ENCODE measurements at regions not wholly inside any gene's neighbourhood (a gene's known extent, or its start where the extent isn't known, plus 50 kb on each side); places are given as distances from the start of the nearest gene placed in this dataset.

DNA sequence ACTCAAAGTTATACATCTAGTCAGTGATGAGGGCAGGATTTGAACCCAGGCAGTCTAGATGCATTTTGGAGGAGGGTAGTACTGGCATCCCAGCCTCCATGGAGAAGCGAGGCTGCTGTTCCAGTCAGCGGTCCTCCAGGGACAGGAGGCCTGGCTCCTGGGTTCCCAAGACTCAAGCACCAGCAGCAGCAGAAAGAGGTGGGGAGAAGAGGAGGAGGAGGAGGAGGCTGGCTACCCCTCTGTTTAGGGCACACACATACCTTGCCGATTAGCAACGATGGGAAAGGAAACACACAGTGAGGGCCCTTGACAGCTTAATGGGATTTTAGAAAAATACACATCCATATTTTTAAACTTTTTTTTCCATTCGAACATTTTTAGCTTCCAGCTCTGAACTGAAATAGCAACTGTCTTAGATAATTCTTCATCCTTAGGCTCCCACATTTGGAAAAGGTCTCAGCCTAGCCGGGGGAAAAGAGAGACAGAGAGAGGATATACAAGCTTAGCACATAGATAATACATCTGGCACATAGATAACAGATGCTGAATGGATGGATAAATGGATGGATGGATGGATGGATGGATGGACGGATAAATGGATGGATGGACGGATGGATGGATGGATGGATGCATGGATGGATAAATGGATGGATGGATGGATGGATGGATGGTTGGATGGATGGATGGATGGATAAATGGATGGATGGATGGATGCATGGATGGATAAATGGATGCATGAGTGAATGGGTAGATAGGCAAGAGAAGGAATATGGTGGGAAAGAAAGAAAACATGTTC lies 87.9 kb downstream of the LBH start:
- no peak for DNase-seq (ENCODE audit: low read depth)
- TF ChIP-seq CTCF (conservative IDR thresholded peaks at IDR 0.05; ENCODE audit: low read depth, low read length), result no peak
- no peak overlapping the region for H3K4me3 ChIP-seq (ENCODE audit: low read depth, low read length)

- DNase-seq (ENCODE audit: low read depth), result peak; percentile 10
- no peak overlapping the region for H3K4me3 ChIP-seq (ENCODE audit: low read depth, low read length)
- no peak for TF ChIP-seq CTCF (conservative IDR thresholded peaks at IDR 0.05; ENCODE audit: low read depth, low read length)
Measured at GRCh38 chr2:30321466-30321865, 90.1 kb downstream of the LBH start.

DNA sequence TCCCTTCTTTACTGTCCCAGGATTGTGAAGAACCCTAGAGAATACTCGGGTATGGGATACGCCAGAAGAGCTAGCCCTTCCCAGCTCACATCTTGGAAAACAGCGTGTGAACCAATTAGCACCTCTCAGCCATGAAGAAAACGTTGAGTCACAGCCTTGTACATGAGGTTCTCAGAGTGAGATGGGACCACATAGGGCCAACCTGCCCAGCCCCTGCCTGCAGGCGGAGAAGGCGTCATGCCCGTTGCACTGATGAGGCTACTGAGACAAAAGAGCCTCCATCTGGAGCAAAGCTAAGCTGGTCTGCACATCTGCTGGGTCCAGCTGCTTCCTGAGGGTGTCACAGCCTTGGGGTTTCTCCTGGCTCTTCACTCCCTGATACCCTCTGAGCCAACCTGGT lies 92.2 kb downstream of the LBH start:
- no peak overlapping the region for H3K4me3 ChIP-seq (ENCODE audit: low read depth, low read length)
- TF ChIP-seq CTCF (conservative IDR thresholded peaks at IDR 0.05; ENCODE audit: low read depth, low read length), result no peak
- DNase-seq (ENCODE audit: low read depth), result no peak

DNA sequence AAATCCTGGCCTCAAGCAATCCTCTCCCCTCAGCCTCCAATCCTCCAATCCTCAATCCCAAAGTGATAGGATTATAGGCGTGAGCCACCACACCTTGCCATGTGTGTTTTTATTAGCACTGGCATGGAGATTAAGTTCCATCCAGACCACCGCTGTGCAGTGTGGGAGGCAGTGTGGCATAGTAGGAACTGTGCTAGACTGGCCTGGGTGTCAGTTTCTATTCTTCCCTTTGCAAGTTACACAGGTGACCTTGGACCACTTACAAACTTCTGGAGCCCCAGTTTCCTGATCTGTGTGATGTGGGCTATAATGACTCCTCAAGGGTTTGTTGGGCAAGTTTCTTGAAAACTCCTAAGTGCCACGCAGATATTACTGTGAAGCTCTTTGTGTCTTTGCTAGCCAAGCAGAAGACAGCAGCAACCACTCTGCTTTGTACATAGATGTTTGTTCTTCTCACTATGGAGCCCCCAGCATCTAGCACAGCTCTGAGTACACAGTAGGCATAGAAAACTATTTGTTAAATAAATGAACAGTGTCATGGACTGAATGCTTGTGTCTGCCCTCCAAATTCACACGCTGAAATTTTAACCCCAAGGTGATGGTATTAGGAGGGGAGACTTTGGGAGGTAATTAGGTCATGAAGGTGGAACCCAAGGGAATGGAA lies 93.0 kb downstream of the LBH start:
- DNase-seq (ENCODE audit: low read depth), result no peak
- H3K4me3 ChIP-seq (ENCODE audit: low read depth, low read length), result no peak overlapping the region
- TF ChIP-seq CTCF (conservative IDR thresholded peaks at IDR 0.05; ENCODE audit: low read depth, low read length), result no peak

GRCh38 chr2:30325600-30326328 lies 94.4 kb downstream of the LBH start:
- no peak overlapping the region for H3K4me3 ChIP-seq (ENCODE audit: low read depth, low read length)
- no peak for TF ChIP-seq CTCF (conservative IDR thresholded peaks at IDR 0.05; ENCODE audit: low read depth, low read length)
- no peak for DNase-seq (ENCODE audit: low read depth)

- H3K4me3 ChIP-seq (ENCODE audit: low read depth, low read length), result no peak overlapping the region
- no peak for TF ChIP-seq CTCF (conservative IDR thresholded peaks at IDR 0.05; ENCODE audit: low read depth, low read length)
- DNase-seq (ENCODE audit: low read depth), result no peak
Measured at GRCh38 chr2:30326497-30326896, 95.2 kb downstream of the LBH start.

Data from choroid plexus epithelial cell (primary cell).